ENCODE measurements at regions not wholly inside any gene's neighbourhood (a gene's known extent, or its start where the extent isn't known, plus 50 kb on each side); places are given as distances from the start of the nearest gene placed in this dataset.

DNA sequence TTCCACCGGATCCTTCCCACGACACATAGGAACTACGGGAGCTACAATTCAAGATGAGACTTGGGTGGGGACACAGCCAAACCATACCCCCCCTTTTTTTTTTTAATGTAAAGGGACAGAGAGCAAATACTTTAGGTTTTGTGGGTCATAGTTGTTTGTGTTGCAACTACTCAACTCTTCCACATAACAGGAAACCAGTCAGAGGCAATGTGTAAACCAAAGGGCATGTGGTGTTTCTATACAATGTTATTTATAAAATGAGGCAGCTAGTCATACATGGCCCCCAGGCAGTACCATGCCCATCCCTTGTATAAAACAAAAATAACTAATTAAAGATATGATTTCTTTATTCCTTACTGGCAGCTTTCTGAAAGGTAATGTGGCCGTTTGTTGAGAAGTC, 845.4 kb upstream of the ADAMTS5 start:
- no peaks in the 10 kb centered on the region for H3K9me3 Mint-ChIP-seq
- CTCF ChIA-PET: no interaction called here
- no peak overlapping the region for H3K27ac Mint-ChIP-seq
- H3K27me3 Mint-ChIP-seq (ENCODE audit: low read depth): no peaks in the 10 kb centered on the region
- H3K4me1 Mint-ChIP-seq (ENCODE audit: low read depth): no peaks in the 10 kb centered on the region
- DNase-seq: no peak
- no peak overlapping the region for H3K4me3 Mint-ChIP-seq
- intact Hi-C loops (cut with micrococcal nuclease): no loop called here
- H3K36me3 Mint-ChIP-seq (ENCODE audit: low read depth): no peaks in the 10 kb centered on the region

DNA sequence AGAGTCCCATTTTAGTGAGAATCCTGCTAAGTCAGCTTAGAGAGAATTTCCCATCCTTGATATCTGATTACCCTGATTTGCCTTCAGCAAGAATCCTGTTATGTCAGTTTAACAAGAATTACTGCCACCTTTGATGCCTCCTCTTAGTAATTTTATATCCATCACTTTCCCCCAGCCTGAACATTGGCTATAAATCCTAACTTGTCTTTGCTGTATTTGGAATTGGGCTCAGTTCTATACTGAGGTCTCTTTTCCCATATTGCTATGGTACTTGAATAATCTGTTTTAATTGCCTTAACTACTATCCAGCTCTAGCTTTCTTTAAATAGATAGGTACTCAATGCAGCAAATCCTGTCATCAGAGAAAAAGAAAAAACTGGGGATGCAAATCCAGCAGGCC, 842.0 kb upstream of the ADAMTS5 start:
- Mint-ChIP-seq H3K9me3 (no peaks in the 10 kb centered on the region), H3K27ac (no peak overlapping the region), H3K36me3 (ENCODE audit: low read depth) (no peaks in the 10 kb centered on the region), H3K4me3 (no peak overlapping the region), H3K4me1 (ENCODE audit: low read depth) (no peaks in the 10 kb centered on the region), H3K27me3 (ENCODE audit: low read depth) (no peaks in the 10 kb centered on the region)
- DNase-seq: no peak
- intact Hi-C loops (cut with micrococcal nuclease): no loop called here
- CTCF ChIA-PET: interaction anchor here (0.6 kb wide), 1 partner anchor 330 kb away, joined by 4 read pairs; no protein-coding TSS in a partner anchor

DNA sequence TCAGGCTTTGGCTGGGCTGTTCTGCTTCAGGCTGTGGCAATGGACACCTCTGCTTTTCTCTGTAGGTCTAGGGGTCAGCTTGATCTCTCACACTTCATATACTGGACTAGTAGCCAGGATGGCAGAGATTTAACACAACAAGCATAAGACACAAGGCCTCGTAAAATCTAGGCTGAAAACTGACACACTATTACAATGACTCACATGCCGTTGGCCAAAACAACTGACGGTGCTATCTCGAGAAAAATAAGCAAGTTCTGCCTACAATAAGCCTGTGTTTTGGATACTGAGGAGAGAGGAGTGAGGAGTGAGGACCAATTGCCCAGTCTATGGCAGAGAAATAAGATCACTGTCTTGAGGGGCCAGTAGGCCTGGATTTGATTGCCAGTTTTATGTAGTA, 840.7 kb upstream of the ADAMTS5 start:
- CTCF ChIA-PET: no interaction called here
- H3K4me3 Mint-ChIP-seq: no peak overlapping the region
- intact Hi-C loops (cut with micrococcal nuclease): no loop called here

DNA sequence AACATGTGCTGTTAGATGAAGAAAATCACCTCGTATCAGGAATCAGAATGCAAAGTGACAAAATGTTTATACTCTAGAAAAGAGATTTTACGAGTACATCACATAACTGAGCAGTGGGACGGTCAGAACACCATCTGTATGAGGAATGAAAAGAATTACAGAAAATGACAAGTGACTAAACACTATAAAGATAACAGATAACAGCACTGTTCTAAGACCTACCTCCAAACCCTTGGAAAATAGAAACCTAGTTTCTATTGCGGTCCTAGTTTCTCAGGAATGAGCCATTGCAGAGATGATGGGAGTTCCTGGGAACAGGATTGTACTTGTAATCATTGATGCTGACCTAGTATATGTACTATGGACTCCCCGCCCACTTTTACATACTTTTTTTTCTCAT, 839.4 kb upstream of the ADAMTS5 start:
- CTCF ChIA-PET: no interaction called here
- intact Hi-C loops (cut with micrococcal nuclease): no loop called here
- H3K4me1 Mint-ChIP-seq (ENCODE audit: low read depth): no peaks in the 10 kb centered on the region

More for the DNA sequence above, 840.7 kb upstream of the ADAMTS5 start:
- no peaks in the 10 kb centered on the region for H3K27me3 Mint-ChIP-seq (ENCODE audit: low read depth)
- H3K4me1 Mint-ChIP-seq (ENCODE audit: low read depth): no peaks in the 10 kb centered on the region
- H3K9me3 Mint-ChIP-seq: no peaks in the 10 kb centered on the region
- H3K36me3 Mint-ChIP-seq (ENCODE audit: low read depth): no peaks in the 10 kb centered on the region
- no peak for DNase-seq
- no peak overlapping the region for H3K27ac Mint-ChIP-seq

DNA sequence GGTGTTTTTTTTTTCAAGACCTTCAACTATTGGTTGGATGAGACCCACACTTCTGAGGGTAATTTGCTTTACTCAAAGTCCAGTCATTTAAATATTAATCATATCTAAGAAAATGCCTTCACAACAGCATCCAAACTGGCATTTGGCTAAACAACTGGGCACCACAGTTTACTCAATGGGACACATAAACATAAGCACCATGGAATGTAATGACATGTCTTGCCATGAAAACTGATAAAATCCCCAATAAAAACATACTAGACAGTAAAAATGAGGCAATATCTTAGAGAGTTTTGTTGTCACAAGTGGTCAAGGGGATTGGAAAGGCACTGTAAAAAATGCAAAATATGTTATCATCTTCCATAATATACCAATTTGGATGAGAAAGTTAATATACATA, 838.8 kb upstream of the ADAMTS5 start:
- no peaks in the 10 kb centered on the region for H3K4me1 Mint-ChIP-seq (ENCODE audit: low read depth)
- no peaks in the 10 kb centered on the region for H3K9me3 Mint-ChIP-seq
- no peaks in the 10 kb centered on the region for H3K36me3 Mint-ChIP-seq (ENCODE audit: low read depth)
- intact Hi-C loops (cut with micrococcal nuclease): no loop called here
- no peak overlapping the region for H3K4me3 Mint-ChIP-seq
- H3K27ac Mint-ChIP-seq: no peak overlapping the region
- H3K27me3 Mint-ChIP-seq (ENCODE audit: low read depth): no peaks in the 10 kb centered on the region
- no peak for DNase-seq
- CTCF ChIA-PET: no interaction called here

More for the DNA sequence above, 839.4 kb upstream of the ADAMTS5 start:
- DNase-seq: no peak
- Mint-ChIP-seq H3K9me3 (no peaks in the 10 kb centered on the region), H3K36me3 (ENCODE audit: low read depth) (no peaks in the 10 kb centered on the region), H3K27me3 (ENCODE audit: low read depth) (no peaks in the 10 kb centered on the region), H3K27ac (no peak overlapping the region), H3K4me3 (no peak overlapping the region)

DNA sequence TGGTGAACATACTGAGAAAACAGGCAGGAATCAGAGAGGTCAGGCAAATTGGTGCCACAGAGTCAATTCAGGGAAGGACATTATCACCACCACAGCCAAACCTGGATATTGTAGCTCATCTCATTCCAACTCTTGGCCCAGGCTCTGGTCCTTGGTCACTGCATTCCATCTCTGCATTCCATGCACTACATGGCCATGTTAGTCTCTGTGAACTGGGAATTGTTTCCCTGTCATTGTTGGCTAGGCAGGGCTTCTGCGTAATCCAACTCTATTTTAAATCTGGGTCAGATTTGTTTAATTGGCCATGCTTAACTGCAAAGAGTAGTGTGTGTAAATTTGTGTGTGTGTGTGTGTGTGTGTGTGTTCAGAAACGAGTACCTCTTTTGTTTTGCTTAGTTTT, 837.6 kb upstream of the ADAMTS5 start:
- H3K27ac Mint-ChIP-seq: no peak overlapping the region
- no peaks in the 10 kb centered on the region for H3K4me1 Mint-ChIP-seq (ENCODE audit: low read depth)
- no peak overlapping the region for H3K4me3 Mint-ChIP-seq
- no peaks in the 10 kb centered on the region for H3K27me3 Mint-ChIP-seq (ENCODE audit: low read depth)
- H3K36me3 Mint-ChIP-seq (ENCODE audit: low read depth): no peaks in the 10 kb centered on the region
- intact Hi-C loops (cut with micrococcal nuclease): no loop called here
- CTCF ChIA-PET: no interaction called here
- H3K9me3 Mint-ChIP-seq: no peaks in the 10 kb centered on the region
- no peak for DNase-seq

DNA sequence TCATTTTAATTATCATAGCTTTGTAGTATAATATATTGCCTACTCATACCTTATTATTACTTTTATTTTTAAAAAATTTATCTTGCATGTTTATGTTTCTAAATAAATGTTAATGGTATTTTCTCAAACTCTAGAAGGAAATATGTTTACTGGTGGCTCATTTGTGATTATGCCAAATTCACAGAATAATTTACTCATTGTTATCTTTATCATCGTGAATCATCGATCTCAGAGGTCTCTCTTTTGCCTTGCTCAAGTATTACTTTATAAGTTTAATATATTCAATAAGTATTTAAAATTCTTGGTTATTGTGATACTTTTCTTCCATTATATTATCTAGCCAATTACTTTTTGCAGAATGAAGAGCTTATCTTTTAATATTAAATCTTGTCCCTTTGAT, 836.7 kb upstream of the ADAMTS5 start:
- CTCF ChIA-PET: interaction anchor here (0.9 kb wide), 1 partner anchor 941 kb away, joined by 3 read pairs; no protein-coding TSS in a partner anchor
- no peaks in the 10 kb centered on the region for H3K36me3 Mint-ChIP-seq (ENCODE audit: low read depth)
- no peak overlapping the region for H3K27ac Mint-ChIP-seq

DNA sequence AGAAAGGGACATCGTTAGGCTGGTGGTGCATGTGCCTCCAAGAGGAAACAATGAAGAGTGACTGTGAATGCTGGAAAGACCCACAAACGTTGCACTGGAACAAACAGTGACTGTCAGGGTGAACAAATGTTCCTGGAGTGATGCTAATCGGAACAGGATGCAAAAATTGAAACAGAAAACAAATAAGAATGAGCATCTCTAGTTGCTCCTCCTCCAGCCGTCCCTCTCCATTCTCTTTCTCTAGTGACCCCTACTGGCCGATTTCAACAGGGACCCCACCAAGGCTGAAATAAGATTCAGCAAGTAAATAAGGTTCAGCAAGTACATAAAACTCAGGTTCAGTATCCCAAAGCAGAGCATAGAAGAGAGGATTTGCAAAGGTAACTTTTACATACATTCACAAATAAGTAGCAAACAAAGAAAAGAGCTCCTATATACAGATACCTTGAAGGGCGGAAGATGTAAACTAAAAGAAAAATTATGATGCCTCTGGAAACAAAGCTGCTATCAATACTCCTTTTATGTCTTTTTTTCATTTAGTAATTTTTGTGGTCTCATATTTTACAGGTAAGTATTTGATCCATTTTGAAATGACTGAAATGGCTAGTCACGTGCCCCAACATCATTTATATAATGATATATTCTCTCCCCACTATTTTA, 836.1 kb upstream of the ADAMTS5 start:
- DNase-seq: peak; percentile 38
- intact Hi-C loops (cut with micrococcal nuclease): loop anchor here (1.0 kb wide), 1 partner anchor 954 kb away; no protein-coding TSS in a partner anchor
- no peaks in the 10 kb centered on the region for H3K9me3 Mint-ChIP-seq
- H3K27me3 Mint-ChIP-seq (ENCODE audit: low read depth): no peaks in the 10 kb centered on the region
- no peak overlapping the region for H3K4me3 Mint-ChIP-seq
- CTCF ChIA-PET: interaction anchor here (0.9 kb wide), 1 partner anchor 942 kb away, joined by 3 read pairs; no protein-coding TSS in a partner anchor
- H3K27ac Mint-ChIP-seq: no peak overlapping the region
- H3K4me1 Mint-ChIP-seq (ENCODE audit: low read depth): no peaks in the 10 kb centered on the region
- no peaks in the 10 kb centered on the region for H3K36me3 Mint-ChIP-seq (ENCODE audit: low read depth)

More for the DNA sequence above, 836.7 kb upstream of the ADAMTS5 start:
- intact Hi-C loops (cut with micrococcal nuclease): loop anchor here (1.0 kb wide), 1 partner anchor 954 kb away; no protein-coding TSS in a partner anchor
- H3K4me3 Mint-ChIP-seq: no peak overlapping the region
- no peaks in the 10 kb centered on the region for H3K9me3 Mint-ChIP-seq
- H3K27me3 Mint-ChIP-seq (ENCODE audit: low read depth): no peaks in the 10 kb centered on the region
- DNase-seq: no peak
- H3K4me1 Mint-ChIP-seq (ENCODE audit: low read depth): no peaks in the 10 kb centered on the region

DNA sequence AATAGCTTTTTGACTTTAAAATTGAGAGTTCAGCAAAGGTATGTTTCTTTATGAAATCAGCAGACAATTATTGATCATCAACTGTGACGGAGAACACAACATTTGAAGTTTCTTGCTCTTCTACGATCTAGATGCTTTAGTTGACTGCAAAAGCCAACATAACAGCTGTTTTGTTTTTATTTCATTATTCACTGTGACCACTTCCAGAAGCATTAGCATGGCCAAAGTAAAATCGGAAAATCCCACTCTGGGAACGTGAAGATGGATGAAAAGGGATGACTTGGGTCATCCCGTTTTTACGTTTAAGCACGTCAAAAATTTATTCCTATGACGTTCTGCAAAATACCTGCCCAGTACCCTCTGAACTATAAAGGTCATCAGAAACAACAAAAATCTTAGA, 833.0 kb upstream of the ADAMTS5 start:
- no peaks in the 10 kb centered on the region for H3K27me3 Mint-ChIP-seq (ENCODE audit: low read depth)
- CTCF ChIA-PET: no interaction called here
- no peak overlapping the region for H3K27ac Mint-ChIP-seq
- H3K36me3 Mint-ChIP-seq (ENCODE audit: low read depth): no peaks in the 10 kb centered on the region
- H3K9me3 Mint-ChIP-seq: no peaks in the 10 kb centered on the region
- no peak overlapping the region for H3K4me3 Mint-ChIP-seq
- intact Hi-C loops (cut with micrococcal nuclease): no loop called here
- H3K4me1 Mint-ChIP-seq (ENCODE audit: low read depth): no peaks in the 10 kb centered on the region
- DNase-seq: no peak

DNA sequence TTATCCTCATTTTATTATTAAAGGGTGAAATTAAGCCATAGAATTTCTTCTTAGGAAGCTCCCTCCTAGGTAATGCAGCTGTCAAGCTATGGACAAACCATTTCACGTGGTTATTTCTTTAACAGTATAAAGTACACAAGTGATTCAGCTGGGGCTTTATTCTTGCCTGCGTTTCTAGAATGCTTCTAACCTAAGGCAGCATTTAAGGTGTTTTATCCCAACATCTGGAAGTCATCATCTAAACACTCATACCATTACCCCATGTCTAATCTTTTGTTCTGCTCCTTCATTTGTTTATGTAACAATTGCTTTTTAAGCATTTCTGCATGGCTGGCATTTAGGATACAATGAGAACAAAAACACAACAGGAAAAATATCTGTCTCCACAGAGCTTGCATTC, 829.2 kb upstream of the ADAMTS5 start:
- DNase-seq: no peak
- Mint-ChIP-seq H3K27ac (no peak overlapping the region), H3K36me3 (ENCODE audit: low read depth) (no peaks in the 10 kb centered on the region), H3K4me3 (no peak overlapping the region), H3K4me1 (ENCODE audit: low read depth) (no peaks in the 10 kb centered on the region), H3K9me3 (no peaks in the 10 kb centered on the region), H3K27me3 (ENCODE audit: low read depth) (no peaks in the 10 kb centered on the region)
- intact Hi-C loops (cut with micrococcal nuclease): no loop called here
- CTCF ChIA-PET: no interaction called here

DNA sequence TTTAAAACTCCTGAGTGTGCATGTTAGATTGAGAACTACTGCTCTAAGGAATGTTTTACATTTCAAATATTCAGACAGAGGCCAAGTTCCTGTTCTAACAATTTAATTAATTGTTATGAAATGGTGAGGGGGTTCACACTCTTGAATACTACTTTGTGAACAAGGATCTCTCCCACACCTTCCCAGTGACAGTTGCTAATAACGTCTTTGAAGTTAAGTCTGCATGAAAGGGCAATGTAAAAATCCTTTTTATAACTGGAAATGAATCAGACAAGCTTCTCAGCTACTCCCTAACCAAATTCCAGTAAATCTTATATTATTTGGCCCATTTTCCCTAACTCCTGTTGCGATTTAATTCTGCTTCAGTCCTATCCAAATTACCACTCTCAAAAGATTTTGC, 828.5 kb upstream of the ADAMTS5 start:
- intact Hi-C loops (cut with micrococcal nuclease): no loop called here
- no peaks in the 10 kb centered on the region for H3K4me1 Mint-ChIP-seq (ENCODE audit: low read depth)
- no peak for DNase-seq
- H3K36me3 Mint-ChIP-seq (ENCODE audit: low read depth): no peaks in the 10 kb centered on the region
- H3K27me3 Mint-ChIP-seq (ENCODE audit: low read depth): no peaks in the 10 kb centered on the region
- H3K27ac Mint-ChIP-seq: no peak overlapping the region
- no peak overlapping the region for H3K4me3 Mint-ChIP-seq
- no peaks in the 10 kb centered on the region for H3K9me3 Mint-ChIP-seq
- CTCF ChIA-PET: no interaction called here

DNA sequence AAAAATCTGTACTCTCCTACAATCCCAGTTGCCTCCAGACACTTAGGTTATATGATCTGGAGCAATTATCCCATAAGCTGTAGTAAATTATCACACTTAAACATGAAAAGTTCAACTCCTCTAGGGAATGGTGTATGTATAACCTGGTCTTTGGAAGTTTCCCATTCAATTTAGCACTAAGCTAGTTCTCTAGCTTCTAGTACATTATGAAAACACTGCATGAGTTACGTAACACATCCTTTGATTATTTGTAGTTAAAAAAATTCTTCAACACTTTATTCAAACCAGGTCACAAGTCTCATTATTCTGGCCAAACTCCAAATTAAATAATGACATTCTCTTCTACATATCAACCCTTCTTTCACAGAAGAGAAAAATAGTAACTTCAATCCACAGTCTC, 827.0 kb upstream of the ADAMTS5 start:
- Mint-ChIP-seq H3K4me1 (ENCODE audit: low read depth) (no peaks in the 10 kb centered on the region), H3K27me3 (ENCODE audit: low read depth) (no peaks in the 10 kb centered on the region), H3K27ac (no peak overlapping the region), H3K4me3 (no peak overlapping the region), H3K36me3 (ENCODE audit: low read depth) (no peaks in the 10 kb centered on the region), H3K9me3 (no peaks in the 10 kb centered on the region)
- CTCF ChIA-PET: no interaction called here
- DNase-seq: no peak
- intact Hi-C loops (cut with micrococcal nuclease): no loop called here

DNA sequence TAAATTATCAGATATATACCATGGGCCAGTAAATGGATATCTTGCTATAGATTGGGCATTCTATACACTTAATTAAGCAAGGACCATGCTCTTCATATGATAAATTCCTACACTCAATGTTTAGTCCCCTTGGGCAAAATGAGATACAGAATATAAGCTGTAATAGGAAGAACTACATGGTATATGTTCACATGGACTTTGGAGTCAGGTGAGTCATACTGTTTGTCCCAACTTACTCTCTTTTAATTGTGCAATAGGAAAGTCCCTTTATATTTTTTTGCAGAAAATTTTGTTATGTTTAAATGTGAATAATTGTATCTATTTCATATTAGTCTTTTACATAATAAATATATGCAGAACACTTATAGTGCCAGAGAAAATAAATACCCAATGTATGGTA, 820.2 kb upstream of the ADAMTS5 start:
- no peaks in the 10 kb centered on the region for H3K27me3 Mint-ChIP-seq (ENCODE audit: low read depth)
- CTCF ChIA-PET: no interaction called here
- no peak overlapping the region for H3K27ac Mint-ChIP-seq
- no peaks in the 10 kb centered on the region for H3K4me1 Mint-ChIP-seq (ENCODE audit: low read depth)
- no peak overlapping the region for H3K4me3 Mint-ChIP-seq
- intact Hi-C loops (cut with micrococcal nuclease): no loop called here
- no peaks in the 10 kb centered on the region for H3K36me3 Mint-ChIP-seq (ENCODE audit: low read depth)
- no peaks in the 10 kb centered on the region for H3K9me3 Mint-ChIP-seq
- DNase-seq: no peak

Measured in activated naive CD4-positive, alpha-beta T cell treated with anti-CD3 and anti-CD28 coated beads for 36 hours (primary cell).